ENCODE measurements at regions not wholly inside any gene's neighbourhood (a gene's known extent, or its start where the extent isn't known, plus 50 kb on each side); places are given as distances from the start of the nearest gene placed in this dataset.

DNA sequence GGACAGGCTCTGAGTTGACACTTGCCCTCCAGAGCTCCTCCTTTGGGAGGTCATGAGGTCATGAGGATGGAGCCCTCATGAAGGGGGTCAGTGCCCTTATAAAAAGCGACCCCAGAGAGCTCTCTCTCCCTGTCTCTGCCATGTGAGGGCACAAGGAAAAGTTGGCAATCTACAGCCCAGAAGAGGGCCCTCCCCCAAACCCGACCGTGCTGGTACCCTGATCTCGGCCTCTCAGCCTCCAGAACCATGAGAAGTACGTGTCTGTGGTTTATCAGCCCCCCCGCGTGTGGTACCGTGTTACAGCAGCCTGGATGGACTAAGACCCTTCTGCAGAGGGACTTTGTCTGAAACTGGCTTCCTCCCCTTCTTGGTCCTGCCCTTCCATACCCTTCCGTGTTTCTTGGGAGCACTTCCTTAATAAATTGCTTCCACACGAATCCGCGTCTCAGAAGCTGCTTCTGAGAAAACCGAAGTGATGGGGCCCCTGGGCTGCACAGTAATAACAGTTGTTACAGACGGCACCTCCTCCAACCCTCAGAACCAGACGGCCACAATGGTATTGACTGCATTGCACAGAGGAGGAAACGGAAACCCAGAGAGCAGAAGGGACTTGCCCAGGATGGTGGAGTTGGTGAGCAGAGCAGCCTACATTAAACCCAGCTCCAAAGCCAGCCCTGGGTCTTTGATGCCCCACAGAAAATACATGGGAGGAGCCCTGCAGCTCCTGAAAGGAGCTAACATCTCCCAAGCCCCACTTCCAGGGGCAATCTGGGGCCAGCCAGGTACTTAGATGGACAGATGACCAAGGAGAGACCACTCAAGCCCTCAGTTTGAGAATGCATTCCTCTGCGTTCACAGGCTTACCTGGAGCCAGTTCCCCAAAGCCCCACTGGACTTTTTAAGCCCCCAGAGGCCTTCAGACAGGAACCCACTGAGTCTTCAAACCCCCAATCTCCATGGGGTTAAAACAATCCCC, 242.7 kb downstream of the BCOR start:
- intact Hi-C loops (cut with DNase I) = no loop called here
- H3K27me3 ChIP-seq = no peaks in the 10 kb centered on the region
- DNase-seq = no peak
- peak overlapping the region in 1 of 4 donors; percentile 40 for H3K4me3 ChIP-seq
- TF ChIP-seq POLR2A (IDR thresholded peaks at IDR 0.05) (no peak), CTCF (IDR thresholded peaks at IDR 0.05) (no peak)
- no peaks in the 10 kb centered on the region for H3K36me3 ChIP-seq
- H3K4me1 ChIP-seq = peaks cover 0 to 19% (median 10%) of the 10 kb centered on the region in 3 donors
- 70 to 95% methylated on average over 7 to 14 of the region's 17 CpGs for WGBS, 2 donors
- H3K9me3 ChIP-seq = no peaks in the 10 kb centered on the region
- peak overlapping the region in 3 of 4 donors; percentile 34 to 69 (median 58) for H3K27ac ChIP-seq

- no peaks in the 10 kb centered on the region for H3K9me3 ChIP-seq
- peaks cover 0 to 26% (median 10%) of the 10 kb centered on the region in 3 donors for H3K4me1 ChIP-seq
- H3K4me3 ChIP-seq = peak overlapping the region in 1 of 4 donors; percentile 40
- H3K36me3 ChIP-seq = no peaks in the 10 kb centered on the region
- H3K27me3 ChIP-seq = no peaks in the 10 kb centered on the region
- TF ChIP-seq POLR2A (IDR thresholded peaks at IDR 0.05) = no peak
- no peak for TF ChIP-seq CTCF (IDR thresholded peaks at IDR 0.05)
- DNase-seq = peak; percentile 7
- intact Hi-C loops (cut with DNase I) = no loop called here
- WGBS, 2 donors = 34% methylated on average over 7 of the region's 10 CpGs; no CpG with 5 or more reads in 1 of the 2 donors
- H3K27ac ChIP-seq = peak overlapping the region in 3 of 4 donors; percentile 34 to 69 (median 58)
Observed at GRCh38 chrX:39855748-39856129, 242.0 kb downstream of the BCOR start.

DNA sequence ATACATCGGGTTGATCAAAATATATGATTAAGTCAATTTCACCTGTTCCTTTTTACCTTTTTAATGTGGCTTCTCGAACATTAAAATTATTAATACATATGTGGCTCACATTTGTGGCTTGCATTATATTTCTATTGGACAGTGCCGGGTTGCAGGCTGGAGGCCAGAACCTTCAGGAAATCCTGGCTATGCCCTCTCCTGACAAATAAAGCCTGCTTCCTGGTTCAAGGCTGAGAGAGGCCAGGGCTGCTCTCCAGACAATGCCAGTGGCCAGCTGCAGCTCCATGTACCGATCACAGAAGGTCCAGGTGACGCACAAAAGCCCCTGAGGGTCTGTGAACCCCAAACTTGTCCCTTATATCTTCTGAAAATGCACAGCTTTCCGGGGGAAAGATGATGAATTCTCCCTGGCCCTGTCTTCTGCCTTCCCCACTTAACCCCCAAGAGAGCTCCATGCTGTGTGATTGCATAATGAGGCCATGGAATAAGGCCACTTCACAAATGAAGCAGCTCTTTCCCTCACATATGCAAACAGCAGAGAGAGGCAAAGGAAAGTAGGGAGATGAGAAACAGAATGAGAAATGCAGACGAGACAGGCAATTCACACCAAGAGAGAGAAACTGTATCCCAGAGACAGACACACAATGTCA, 241.2 kb downstream of the BCOR start:
- intact Hi-C loops (cut with DNase I) = no loop called here
- no peak for DNase-seq
- WGBS, 2 donors = 64 to 72% methylated on average over 5 to 7 of the region's 7 CpGs
- Histone ChIP-seq H3K36me3 (no peaks in the 10 kb centered on the region), H3K9me3 (no peaks in the 10 kb centered on the region), H3K4me1 (peaks cover 0 to 26% (median 10%) of the 10 kb centered on the region in 3 donors), H3K27me3 (no peaks in the 10 kb centered on the region), H3K27ac (no peak overlapping the region), H3K4me3 (no peak overlapping the region)
- TF ChIP-seq CTCF (IDR thresholded peaks at IDR 0.05) (no peak), POLR2A (IDR thresholded peaks at IDR 0.05) (no peak)

DNA sequence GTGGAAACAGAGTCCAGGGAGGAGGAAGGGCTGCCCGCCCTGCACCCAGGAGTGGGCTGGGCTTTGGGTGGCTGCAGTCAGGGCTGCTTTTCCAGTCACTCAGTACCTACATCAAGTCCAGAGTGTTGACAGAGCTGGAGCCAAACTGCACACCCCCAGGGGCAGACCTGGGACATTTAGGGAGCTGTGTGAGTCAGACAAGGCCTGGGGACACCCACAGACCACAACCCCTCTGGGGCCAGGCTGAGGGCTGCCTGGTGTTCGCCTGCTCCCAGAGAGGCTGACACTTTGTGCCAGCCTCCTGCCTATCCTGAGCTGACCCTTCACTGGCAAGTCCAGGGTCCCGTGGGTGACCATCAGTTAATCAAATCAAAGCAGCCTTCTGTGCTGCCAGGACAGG, 240.0 kb downstream of the BCOR start:
- Histone ChIP-seq H3K27me3 (no peaks in the 10 kb centered on the region), H3K27ac (no peak overlapping the region), H3K36me3 (no peaks in the 10 kb centered on the region), H3K4me1 (peaks cover 0 to 26% (median 10%) of the 10 kb centered on the region in 3 donors), H3K4me3 (no peak overlapping the region), H3K9me3 (no peaks in the 10 kb centered on the region)
- DNase-seq = no peak
- no peak for TF ChIP-seq POLR2A (IDR thresholded peaks at IDR 0.05)
- no peak for TF ChIP-seq CTCF (IDR thresholded peaks at IDR 0.05)
- 67% methylated on average over 1 of the region's 3 CpGs; no CpG with 5 or more reads in 1 of the 2 donors for WGBS, 2 donors
- intact Hi-C loops (cut with DNase I) = no loop called here
